GM19324 (cell line): ENCODE measurements at regions not wholly inside any gene's neighbourhood (a gene's known extent, or its start where the extent isn't known, plus 50 kb on each side); places are given as distances from the start of the nearest gene placed in this dataset.

Experiments
- ATAC-seq: cut with Tn5 transposase; IDR thresholded peaks from one replicate; pipeline ENCODE4 v1.9.1; 2021; ENCODE audit warnings: mild to moderate bottlenecking, moderate library complexity; ENCODE audit not compliant: unreplicated experiment, low FRiP score

GRCh38 chr1:58908561-58909560 is 125.0 kb upstream of the JUN start:
- no peak for ATAC-seq

DNA sequence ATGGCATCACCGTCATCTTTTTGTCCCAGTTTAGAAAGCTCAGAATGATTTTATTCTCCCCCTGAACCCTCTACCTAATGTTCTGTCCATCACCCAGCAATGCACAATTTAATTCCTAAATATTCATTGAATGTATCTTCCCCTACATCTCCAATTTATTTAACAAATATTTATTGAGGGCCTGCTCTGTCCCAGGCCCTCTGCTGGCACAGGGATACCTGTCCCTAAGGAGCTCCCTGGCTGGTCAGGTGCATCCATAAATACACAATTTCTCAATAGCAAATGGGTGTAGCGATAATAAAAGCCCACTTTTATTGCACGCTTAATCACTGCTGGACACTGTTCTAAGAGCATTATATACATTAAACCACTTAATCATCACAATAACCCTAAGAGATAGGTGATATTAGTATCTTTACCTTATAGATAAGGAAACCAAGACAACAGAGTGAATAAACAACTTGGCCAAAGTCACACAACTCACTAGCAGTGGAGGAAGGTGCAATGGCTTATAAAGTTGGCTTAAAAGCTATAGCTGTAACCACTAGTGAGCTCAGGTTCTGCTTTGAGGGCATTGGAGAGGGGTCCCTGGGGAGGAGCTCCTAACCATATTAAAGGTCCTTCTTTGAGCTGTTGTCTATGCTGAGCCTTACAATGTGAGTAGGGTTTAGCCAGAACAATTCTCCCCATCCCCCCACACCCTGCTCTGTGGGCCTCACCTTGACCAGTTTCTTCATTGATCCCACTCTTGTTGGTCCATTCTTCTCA is 126.3 kb upstream of the JUN start:
- ATAC-seq = no peak

GRCh38 chr1:58911841-58912499 is 128.1 kb upstream of the JUN start:
- no peak for ATAC-seq

- no peak for ATAC-seq
Measured at GRCh38 chr1:58914925-58915324, 131.1 kb upstream of the JUN start.

GRCh38 chr1:58917436-58917835 is 133.6 kb upstream of the JUN start:
- ATAC-seq = no peak

GRCh38 chr1:58919226-58919958 is 135.5 kb upstream of the JUN start:
- ATAC-seq = no peak

- no peak for ATAC-seq
Measured at GRCh38 chr1:58919959-58920321, 136.1 kb upstream of the JUN start.

DNA sequence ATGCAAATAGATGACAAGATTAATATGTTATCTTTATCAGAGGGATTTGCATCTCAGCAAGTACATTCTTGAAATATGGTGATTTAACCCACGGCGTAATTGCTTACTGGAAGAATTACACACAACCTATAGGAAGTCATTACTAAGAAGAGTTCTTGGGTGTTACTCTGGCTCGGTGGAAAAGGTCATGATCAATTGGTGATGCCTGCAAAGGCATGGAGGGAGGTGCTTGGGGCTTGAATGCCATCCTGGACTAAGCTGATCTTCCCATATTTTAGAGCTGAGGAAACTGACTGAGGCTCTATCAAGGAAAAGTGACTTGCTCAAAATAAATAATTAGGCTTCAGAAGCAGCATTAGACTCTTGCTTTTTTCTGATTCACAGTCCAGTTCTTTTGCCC is 137.5 kb upstream of the JUN start:
- ATAC-seq = no peak

- no peak for ATAC-seq
Measured at GRCh38 chr1:58921751-58922150, 137.9 kb upstream of the JUN start.

GRCh38 chr1:58922302-58923089 is 138.6 kb upstream of the JUN start:
- ATAC-seq = no peak

DNA sequence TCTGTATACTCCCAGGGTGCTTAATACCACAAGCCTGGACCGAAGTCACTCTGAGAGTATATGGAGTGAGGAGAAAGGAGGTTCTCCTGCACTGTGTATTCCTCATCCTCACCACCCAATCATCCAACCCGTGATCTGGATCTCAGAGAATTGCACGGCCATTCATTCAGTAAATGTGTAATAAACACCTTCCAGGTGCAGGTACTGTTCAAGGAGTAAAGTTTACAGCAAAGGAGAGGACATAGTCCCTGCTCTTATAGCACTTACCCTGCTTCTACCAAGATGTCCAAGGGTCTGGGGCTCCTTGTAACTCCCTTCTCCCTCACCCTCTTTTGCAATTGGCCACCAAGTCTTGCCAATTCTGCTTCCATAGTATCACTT is 139.2 kb upstream of the JUN start:
- ATAC-seq = no peak

DNA sequence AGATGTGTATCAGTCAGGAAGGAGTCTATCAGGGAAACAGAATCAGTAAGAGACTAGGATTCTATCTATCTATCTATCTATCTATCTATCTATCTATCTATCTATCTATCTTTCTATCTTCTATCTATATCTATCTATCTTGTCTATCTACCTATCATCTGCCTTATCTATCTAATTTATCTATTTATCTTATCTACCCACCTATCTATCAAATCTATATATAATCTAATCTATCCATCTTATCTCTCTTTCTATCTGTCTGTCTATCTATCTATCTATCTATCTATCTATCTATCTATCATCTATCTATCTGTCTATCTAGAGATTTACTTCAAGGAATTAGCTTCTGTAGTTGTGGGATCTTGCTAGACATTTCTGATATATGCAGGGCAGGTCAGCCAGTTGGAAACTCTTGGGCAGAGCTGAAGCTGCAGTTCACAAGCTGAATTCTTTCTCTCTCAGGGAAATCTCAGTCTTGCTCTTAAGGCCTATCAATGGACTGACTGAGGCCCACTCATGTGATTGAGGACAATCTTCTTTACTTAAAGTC is 140.2 kb upstream of the JUN start:
- no peak for ATAC-seq

DNA sequence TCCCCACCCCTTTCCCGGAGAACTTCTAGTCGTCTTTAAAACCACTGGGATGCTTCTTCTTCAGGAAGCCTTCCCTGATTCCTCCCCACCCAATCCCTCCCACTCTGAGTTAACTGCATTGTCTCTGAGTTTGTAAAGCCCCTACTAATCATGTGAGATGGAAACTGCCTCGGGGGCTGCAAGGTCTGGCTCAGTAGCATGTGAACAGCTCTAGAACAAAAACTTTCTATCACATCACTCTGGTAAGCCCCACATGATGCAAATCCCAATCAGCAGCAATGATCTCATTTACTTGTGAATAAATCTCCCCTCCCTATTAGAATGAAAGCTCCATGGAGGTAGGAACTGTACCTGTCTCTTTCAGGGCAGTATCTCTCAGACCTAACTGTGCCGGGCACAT is 141.0 kb upstream of the JUN start:
- no peak for ATAC-seq

GRCh38 chr1:58925247-58925646 is 141.4 kb upstream of the JUN start:
- ATAC-seq = no peak

DNA sequence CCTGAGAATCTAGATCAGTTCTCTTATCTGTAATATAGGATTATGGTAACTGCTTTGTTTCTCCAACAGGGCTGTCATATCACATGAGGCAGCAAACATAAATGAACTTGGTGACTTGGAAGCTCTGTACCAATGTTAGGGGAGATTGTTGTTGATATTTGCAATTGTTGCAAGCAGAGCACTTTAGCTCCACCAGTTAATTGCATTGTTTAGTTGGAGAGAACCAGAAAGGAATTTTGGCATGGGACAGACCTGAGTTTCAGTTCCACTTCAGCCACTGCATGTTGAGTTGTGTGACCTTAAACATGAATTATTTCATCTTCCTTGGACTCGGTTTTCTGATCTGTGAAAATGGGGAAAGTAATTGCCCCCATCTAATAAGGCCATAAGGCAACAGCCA is 142.3 kb upstream of the JUN start:
- ATAC-seq = no peak

DNA sequence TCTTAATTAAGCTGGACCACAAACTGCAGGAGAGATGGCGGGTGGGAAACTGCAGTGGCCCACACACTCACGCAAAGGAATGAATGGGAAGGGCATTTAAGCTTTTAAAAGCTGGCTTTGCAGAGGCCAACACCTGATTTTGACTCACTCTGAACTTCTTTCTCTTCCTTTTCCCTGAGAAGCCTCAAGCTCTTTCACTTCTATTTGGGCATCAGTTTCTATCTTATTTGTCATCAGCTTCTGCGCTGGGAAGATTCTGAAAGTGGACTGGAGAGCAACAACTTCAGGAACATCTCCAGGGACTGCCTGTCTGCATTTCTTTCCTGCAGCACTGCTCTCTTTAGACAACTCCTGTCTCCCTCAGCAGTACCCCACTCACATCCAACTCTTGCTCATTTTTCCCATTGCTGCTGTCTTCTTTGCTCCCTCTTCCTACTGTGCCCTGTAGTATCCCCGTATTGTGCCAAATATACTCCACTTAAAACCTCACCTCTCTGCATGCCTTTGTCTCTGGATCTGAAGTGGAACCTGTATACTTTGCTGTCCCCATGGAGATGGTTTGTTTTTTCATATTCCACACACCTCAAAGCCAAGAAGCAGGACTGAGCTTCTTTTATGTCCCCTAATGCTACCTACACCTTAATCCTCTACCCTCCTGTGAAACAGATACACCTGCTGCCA is 143.3 kb upstream of the JUN start:
- ATAC-seq = no peak

DNA sequence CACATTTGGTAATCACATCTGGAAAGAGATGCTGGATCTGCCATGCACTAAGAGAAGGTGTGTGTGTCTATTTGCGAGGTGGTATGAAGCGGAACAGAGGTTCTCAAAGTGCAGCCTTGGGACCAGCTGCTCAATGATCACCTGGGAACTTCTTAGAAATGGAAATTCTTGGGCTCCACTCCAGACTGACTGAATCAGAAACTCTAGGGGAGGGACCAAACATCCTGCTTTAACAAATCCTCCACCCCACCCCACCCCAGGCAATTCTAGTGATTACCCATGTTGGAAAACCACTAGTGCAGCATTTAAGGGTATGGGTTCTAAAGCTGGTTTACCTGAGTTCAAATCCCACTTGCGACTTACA is 143.9 kb upstream of the JUN start:
- no peak for ATAC-seq

- no peak for ATAC-seq
Measured at GRCh38 chr1:58928514-58928913, 144.7 kb upstream of the JUN start.
